Heart left ventricle (tissue), 16 donors: ENCODE measurements at regions not wholly inside any gene's neighbourhood (a gene's known extent, or its start where the extent isn't known, plus 50 kb on each side); places are given as distances from the start of the nearest gene placed in this dataset.

Source experiments
- ATAC-seq, 4 donors: fragments of 200-7000 bp; cut with Tn5 transposase; one replicate each; pipeline ENCODE4 v1.9.1; 2020 to 2022; ENCODE audit warnings: moderate library complexity in 4 of 4, mild to moderate bottlenecking in 3 of 4, moderate number of reproducible peaks in 1 of 4
- DNase-seq, 5 donors: peaks; one replicate each; pipeline ENCODE4 v3.0.0-alpha.2; 2020
- H3K27ac ChIP-seq, 12 donors: fragments of 200-600 bp; sonication (generic) in 4 of 12; one replicate each; pipeline versions ENCODE4 v1.5.0 to v1.8.0; 2016 to 2022; ENCODE audit warnings: mild to moderate bottlenecking in 2 of 12
- H3K27me3 ChIP-seq, 9 donors: fragments of 200-600 bp; sonication (generic) in 2 of 9; one replicate each; pipeline versions ENCODE4 v1.5.1 to v1.8.0; 2016 to 2022; ENCODE audit warnings: mild to moderate bottlenecking in 3 of 9
- H3K36me3 ChIP-seq, 9 donors: fragments of 200-600 bp; sonication (generic) in 2 of 9; one replicate each; pipeline versions ENCODE4 v1.5.0 to v1.8.0; 2018 to 2022; ENCODE audit warnings: mild to moderate bottlenecking in 2 of 9
- H3K4me1 ChIP-seq, 12 donors: fragments of 200-600 bp; sonication (generic) in 4 of 12; one replicate each; pipeline versions ENCODE4 v1.5.0 to v1.8.0; 2016 to 2022; ENCODE audit warnings: mild to moderate bottlenecking in 3 of 12
- H3K4me3 ChIP-seq, 12 donors: fragments of 200-600 bp; sonication (generic) in 4 of 12; one replicate each; pipeline versions ENCODE4 v1.5.0 to v1.8.0; 2017 to 2022; ENCODE audit warnings: mild to moderate bottlenecking in 9 of 12, moderate library complexity in 4 of 12
- H3K9me3 ChIP-seq, 12 donors: fragments of 200-600 bp; sonication (generic) in 4 of 12; one replicate each; pipeline versions ENCODE4 v1.5.0 to v1.8.0; 2016 to 2022; ENCODE audit warnings: mild to moderate bottlenecking in 1 of 12
- CTCF ChIP-seq, 12 donors: fragments of 200-600 bp; sonication (generic) in 4 of 12; IDR thresholded peaks; one replicate each; pipeline versions ENCODE4 v1.5.0 to v1.8.0; 2018 to 2022; ENCODE audit warnings: antibody characterized with exemption in 12 of 12, mild to moderate bottlenecking in 5 of 12
- POLR2A ChIP-seq, 2 donors: fragments of 450-650 bp; IDR thresholded peaks; one replicate each; pipeline ENCODE4 v1.6.1; 2017; ENCODE audit warnings: antibody characterized with exemption in 2 of 2, mild to moderate bottlenecking in 2 of 2, moderate library complexity in 2 of 2
- WGBS, 4 donors: extraction: QIAGEN DNeasy Blood & Tissue Kit in 2 of 4; methylation state at CpG; one replicate each; pipeline versions ENCODE4 v1.1.5 to v1.1.7; 2013 to 2018; 5-methylcytosine and 5-hydroxymethylcytosine counted together
- intact Hi-C, 10 donors: fragments of 100-400 bp; cut with DNase I; formaldehyde crosslinking; loops; one replicate each; pipeline versions ENCODE4 v1.11.1 to v1.14.2; 2022
- donor health status: ischemic (EF 13 %, LVEDD 7.1; RV severe dilation, severe dysfunction).
- donor health status: healthy with polysubstance abuse.
- donor health status: DM: no; HTN: yes; CAD: no.
- donor health status: DM: no; HTN: no; CAD: no.
- donor health status: ischemic (EF 25% LVEDD 6.9; RV normal size, moderate dysfunction).
- donor health status: ischemic (EF 25% LVEDD 5.7; RV mildly dilated, moderate dysfunction).
- donor health status: healthy.
- donor health status: DM: yes; HTN: yes; CAD: no.
- donor health status: ischemic (EF 35%, LVEDD 5.7; RV mildly dilated, moderate dysfunction).
- donor health status: nonischemic (EF 11% LVEDD 7.7; RV severe dilation, severe dysfunction).
- donor health status: DM: yes; HTN: yes; CAD: no.
- donor health status: PGD.
- donor health status: ischemic (EF 29% LVEDD 5.4; RV normal size, mild dysfunction).
- donor health status: nonischemic (EF 23%, LVEDD 6.1; RV moderate dilation, normal function).

DNA sequence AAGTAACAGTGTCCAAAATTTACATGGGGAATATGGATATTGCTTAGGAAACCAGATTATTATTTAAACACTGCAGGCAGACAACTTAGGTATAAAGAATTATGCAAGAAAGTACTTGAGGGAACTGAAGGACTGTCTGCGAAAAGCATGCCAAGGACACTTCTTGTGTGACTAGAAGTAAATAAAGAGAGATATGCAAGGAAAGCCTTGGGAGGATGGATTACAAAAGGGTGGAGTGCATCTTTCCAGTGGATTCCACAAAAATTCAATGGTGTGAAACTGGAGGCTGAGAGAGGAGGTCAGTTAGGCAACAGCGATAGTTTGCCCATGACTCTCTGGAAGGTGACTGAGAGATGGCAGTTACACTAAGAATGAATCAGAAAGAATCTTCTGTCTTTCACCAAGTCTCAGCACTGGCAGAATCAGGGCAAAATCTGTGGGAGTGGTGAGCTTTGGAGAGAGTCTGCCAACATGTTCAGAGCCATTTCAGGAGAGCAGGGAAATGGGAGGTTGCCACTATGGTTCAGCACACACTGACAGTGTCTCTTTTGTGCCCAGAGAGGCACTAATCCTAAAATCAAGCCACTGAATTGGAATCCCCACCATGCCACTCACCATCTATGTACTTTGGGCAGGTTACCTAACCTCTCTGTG is 331.6 kb downstream of the BMPER start:
- no peaks in the 10 kb centered on the region for H3K36me3 ChIP-seq
- no peak overlapping the region for H3K4me3 ChIP-seq
- TF ChIP-seq POLR2A (IDR thresholded peaks at IDR 0.05) (no peak), CTCF (IDR thresholded peaks at IDR 0.05) (no peak)
- peaks cover 0 to 7% (median 0%) of the 10 kb centered on the region in 9 donors for H3K27me3 ChIP-seq
- H3K4me1 ChIP-seq = no peaks in the 10 kb centered on the region
- DNase-seq = no peak
- 68 to 95% (median 76%) methylated on average over 2 of the region's 2 CpGs for WGBS, 4 donors
- ATAC-seq = no peak
- H3K9me3 ChIP-seq = peaks cover 0 to 4% (median 0%) of the 10 kb centered on the region in 12 donors
- H3K27ac ChIP-seq = no peak overlapping the region
- intact Hi-C loops = no loop called here

DNA sequence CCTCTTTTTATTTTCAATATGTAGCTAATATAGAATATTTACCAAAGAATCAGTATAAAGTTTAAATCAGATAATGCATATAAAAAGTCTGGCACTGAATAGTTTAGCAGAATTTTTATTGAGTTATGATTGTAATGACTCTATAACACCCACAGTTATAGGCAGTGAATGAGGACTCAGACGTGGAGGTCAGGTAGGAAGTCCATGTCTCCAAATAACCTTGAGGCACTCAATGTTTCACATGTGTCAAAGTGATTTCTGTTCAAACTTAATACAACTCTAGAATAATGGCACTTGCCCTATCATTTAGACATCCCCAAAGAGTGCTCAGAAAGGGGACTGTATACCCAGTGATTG is 332.1 kb downstream of the BMPER start:
- no peak overlapping the region for H3K4me3 ChIP-seq
- intact Hi-C loops = no loop called here
- H3K27me3 ChIP-seq = peaks cover 0 to 7% (median 0%) of the 10 kb centered on the region in 9 donors
- H3K27ac ChIP-seq = no peak overlapping the region
- 65 to 73% (median 71%) methylated on average over 1 of the region's 1 CpG for WGBS, 4 donors
- DNase-seq (no peak), ATAC-seq (no peak)
- no peaks in the 10 kb centered on the region for H3K4me1 ChIP-seq
- TF ChIP-seq POLR2A (IDR thresholded peaks at IDR 0.05) = no peak
- TF ChIP-seq CTCF (IDR thresholded peaks at IDR 0.05) = no peak
- no peaks in the 10 kb centered on the region for H3K36me3 ChIP-seq
- peaks cover 0 to 3% (median 0%) of the 10 kb centered on the region in 12 donors for H3K9me3 ChIP-seq

DNA sequence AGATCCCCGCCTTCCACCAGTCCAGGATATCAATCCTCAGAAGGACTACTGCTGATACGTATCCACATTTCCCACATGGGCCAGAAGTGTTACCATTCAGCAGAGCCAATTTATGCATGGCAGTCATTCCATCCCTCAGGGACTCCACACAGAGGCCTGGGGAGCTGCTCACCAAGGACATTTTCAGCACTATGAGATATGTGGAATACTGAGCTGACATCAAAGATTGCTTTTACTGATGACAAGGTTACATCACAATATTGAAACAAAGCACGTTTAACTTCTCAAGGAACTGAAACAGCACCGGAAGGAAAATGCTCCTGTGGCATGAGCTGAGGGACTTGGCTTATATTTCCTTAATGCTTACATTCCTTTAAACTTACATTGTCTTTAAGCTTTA is 335.1 kb downstream of the BMPER start:
- Histone ChIP-seq H3K27ac (no peak overlapping the region), H3K27me3 (peaks cover 0 to 5% (median 0%) of the 10 kb centered on the region in 9 donors)

DNA sequence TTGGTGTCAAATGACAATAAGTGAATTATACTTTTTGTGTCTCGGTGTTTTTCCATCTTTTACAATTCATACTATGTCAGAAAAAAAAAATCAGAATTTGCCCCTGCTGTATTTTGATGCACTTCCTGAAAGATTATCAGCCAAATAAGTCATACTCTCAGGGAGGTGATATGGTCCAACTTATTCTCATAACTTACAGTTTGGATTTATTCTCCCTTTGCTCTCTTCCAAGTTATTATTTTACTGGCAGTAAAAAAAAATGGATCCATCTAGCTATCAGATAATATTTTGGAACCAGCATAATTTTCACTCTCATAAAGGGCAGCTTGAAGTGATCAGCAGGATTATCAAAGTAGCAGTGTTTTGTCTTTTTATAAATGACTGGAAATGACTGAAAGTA is 337.1 kb downstream of the BMPER start:
- DNase-seq (no peak), ATAC-seq (no peak)
- no peak overlapping the region for H3K27ac ChIP-seq
- H3K27me3 ChIP-seq = no peaks in the 10 kb centered on the region
- TF ChIP-seq CTCF (IDR thresholded peaks at IDR 0.05) = no peak
- TF ChIP-seq POLR2A (IDR thresholded peaks at IDR 0.05) = no peak
- H3K36me3 ChIP-seq = no peaks in the 10 kb centered on the region
- H3K4me3 ChIP-seq = no peak overlapping the region
- intact Hi-C loops = no loop called here
- no peaks in the 10 kb centered on the region for H3K9me3 ChIP-seq
- no peaks in the 10 kb centered on the region for H3K4me1 ChIP-seq
- 58 to 80% (median 67%) methylated on average over 1 of the region's 1 CpG for WGBS, 4 donors

More for the DNA sequence above, 335.1 kb downstream of the BMPER start:
- ATAC-seq = no peak
- DNase-seq = no peak
- Histone ChIP-seq H3K36me3 (no peaks in the 10 kb centered on the region), H3K9me3 (no peaks in the 10 kb centered on the region), H3K4me1 (no peaks in the 10 kb centered on the region), H3K4me3 (no peak overlapping the region)
- intact Hi-C loops = no loop called here
- 50 to 68% (median 59%) methylated on average over 4 of the region's 4 CpGs for WGBS, 4 donors
- no peak for TF ChIP-seq POLR2A (IDR thresholded peaks at IDR 0.05)
- TF ChIP-seq CTCF (IDR thresholded peaks at IDR 0.05) = no peak
